ENCODE measurements at regions not wholly inside any gene's neighbourhood (a gene's known extent, or its start where the extent isn't known, plus 50 kb on each side); places are given as distances from the start of the nearest gene placed in this dataset.

- no peak for DNase-seq
These were observed 200.0 kb upstream of the IER5L start for GRCh38 chr9:129377931-129378661.

GRCh38 chr9:129377181-129377580, 199.1 kb upstream of the IER5L start:
- no peak for DNase-seq

- no peak for DNase-seq
These were observed 197.8 kb upstream of the IER5L start for GRCh38 chr9:129375845-129376244.

- no peak for DNase-seq
These were observed 196.6 kb upstream of the IER5L start for GRCh38 chr9:129374651-129375050.

- no peak for DNase-seq
These were observed 196.2 kb upstream of the IER5L start for GRCh38 chr9:129374231-129374630.

GRCh38 chr9:129373361-129373760, 195.3 kb upstream of the IER5L start:
- no peak for DNase-seq

- DNase-seq, result no peak
These were observed 192.7 kb upstream of the IER5L start for GRCh38 chr9:129370770-129371169.

- DNase-seq, result no peak
These were observed 190.4 kb upstream of the IER5L start for GRCh38 chr9:129368444-129368978.

GRCh38 chr9:129367287-129367686, 189.2 kb upstream of the IER5L start:
- no peak for DNase-seq

GRCh38 chr9:129365196-129365595, 187.1 kb upstream of the IER5L start:
- DNase-seq, result no peak

- no peak for DNase-seq
These were observed 185.3 kb upstream of the IER5L start for GRCh38 chr9:129363216-129363873.

GRCh38 chr9:129362287-129363000, 184.4 kb upstream of the IER5L start:
- DNase-seq, result no peak

GRCh38 chr9:129361196-129361595, 183.1 kb upstream of the IER5L start:
- no peak for DNase-seq

GRCh38 chr9:129359916-129360536, 182.0 kb upstream of the IER5L start:
- no peak for DNase-seq

- DNase-seq, result no peak
These were observed 181.2 kb upstream of the IER5L start for GRCh38 chr9:129359162-129359811.

GRCh38 chr9:129358621-129359154, 180.6 kb upstream of the IER5L start:
- no peak for DNase-seq

- no peak for DNase-seq
These were observed 179.7 kb upstream of the IER5L start for GRCh38 chr9:129357773-129358245.

- DNase-seq, result no peak
These were observed 179.1 kb upstream of the IER5L start for GRCh38 chr9:129356871-129357772.

GRCh38 chr9:129355631-129356030, 177.6 kb upstream of the IER5L start:
- no peak for DNase-seq

- no peak for DNase-seq
These were observed 176.4 kb upstream of the IER5L start for GRCh38 chr9:129354498-129354897.

- DNase-seq, result no peak
These were observed 175.8 kb upstream of the IER5L start for GRCh38 chr9:129353697-129354336.
